H1 (cell line): ENCODE measurements at regions not wholly inside any gene's neighbourhood (a gene's known extent, or its start where the extent isn't known, plus 50 kb on each side); places are given as distances from the start of the nearest gene placed in this dataset.
A peak's percentile ranks its signal among the peaks of the same experiment; 100 is the strongest.

Experiments
- CTCF ChIA-PET: fragments of 300-600 bp; sonication (Branson Sonifier 250); formaldehyde crosslinking; loops from one replicate; lab custom pipeline; 2021; ENCODE audit not compliant: partially characterized antibody; lab: Charles Lee
- POLR2A ChIA-PET: fragments of 300-600 bp; sonication (Branson Sonifier 250); formaldehyde crosslinking; loops from one replicate; lab custom pipeline; 2021; ENCODE audit warnings: inconsistent platforms; ENCODE audit not compliant: partially characterized antibody; lab: Charles Lee
- DNase-seq, 2 experiments: peaks; one replicate each; pipeline versions ENCODE4 v3.0.0 to v3.0.0-alpha.2; 2010 to 2022; ENCODE audit warnings: low spot score in 2 of 2, low read depth in 1 of 2, mixed read lengths in 1 of 2
- FAIRE-seq: peaks from 2 replicates; lab custom pipeline; 2011; peaks lifted over from hg19 to GRCh38; lab: Jason Lieb, UNC
- H2AFZ ChIP-seq: 2 replicates; pipeline ENCODE4 v1.8.1; 2012; ENCODE audit warnings: low read length, inconsistent platforms
- H2AK5ac ChIP-seq: 2 replicates; pipeline ENCODE4 v1.6.1; 2013; ENCODE audit warnings: low read depth, low read length
- H2BK120ac ChIP-seq: replicated peaks from 2 replicates; pipeline ENCODE3; 2013; ENCODE audit warnings: low read depth, low read length, inconsistent platforms
- H2BK12ac ChIP-seq: 2 replicates; pipeline ENCODE4 v1.6.1; 2013; ENCODE audit warnings: low read depth, low read length
- H2BK15ac ChIP-seq: 2 replicates; pipeline ENCODE4 v1.6.1; 2013; ENCODE audit warnings: low read length
- H2BK20ac ChIP-seq: 2 replicates; pipeline ENCODE4 v1.6.1; 2013; ENCODE audit warnings: low read length
- H2BK5ac ChIP-seq: 2 replicates; pipeline ENCODE4 v1.6.1; 2013; ENCODE audit warnings: low read depth, low read length
- H3K14ac ChIP-seq: 2 replicates; pipeline ENCODE4 v1.6.1; 2013; ENCODE audit warnings: inconsistent platforms; ENCODE audit not compliant: insufficient read length
- H3K18ac ChIP-seq: 2 replicates; pipeline ENCODE4 v1.6.1; 2013; ENCODE audit warnings: low read length; ENCODE audit errors: extremely low read depth
- H3K23ac ChIP-seq: 2 replicates; pipeline ENCODE4 v1.6.1; 2013; ENCODE audit warnings: inconsistent platforms; ENCODE audit not compliant: insufficient read length
- H3K23me2 ChIP-seq: 2 replicates; pipeline ENCODE4 v1.6.1; 2013; ENCODE audit warnings: low read depth, low read length
- H3K27ac ChIP-seq: 2 replicates; pipeline ENCODE4 v1.6.1; 2011; ENCODE audit warnings: low read depth, low read length, inconsistent platforms
- H3K27me3 ChIP-seq, 4 experiments: replicated peaks in 1 of 4; 1 replicate in 1 of 4; 2 replicates in 3 of 4; pipeline versions ENCODE4 v1.6.1 to v1.8.1; 2011 to 2013; ENCODE audit warnings: low read length in 3 of 4, mild to moderate bottlenecking in 3 of 4, inconsistent platforms in 2 of 4, mixed read lengths in 2 of 4, moderate library complexity in 1 of 4; ENCODE audit not compliant: control insufficient read depth in 3 of 4, insufficient read depth in 3 of 4; ENCODE audit errors: extremely low read depth in 1 of 4
- H3K36me3 ChIP-seq, 4 experiments: 2 replicates each; pipeline versions ENCODE4 v1.6.1 to v1.8.1; 2011 to 2013; ENCODE audit warnings: mild to moderate bottlenecking in 4 of 4, low read length in 3 of 4, moderate library complexity in 2 of 4, control low read depth in 1 of 4, inconsistent platforms in 1 of 4; ENCODE audit not compliant: insufficient read depth in 4 of 4, control insufficient read depth in 2 of 4
- H3K4ac ChIP-seq: replicated peaks from 2 replicates; pipeline ENCODE3; 2013; ENCODE audit warnings: low read length, low read depth, mixed read lengths, inconsistent platforms; ENCODE audit not compliant: insufficient read length
- H3K4me1 ChIP-seq, 4 experiments: replicated peaks in 1 of 4; 1 replicate in 1 of 4; 2 replicates in 3 of 4; pipeline versions ENCODE4 v1.6.1 to v1.8.1; 2011 to 2013; ENCODE audit warnings: low read length in 3 of 4, inconsistent platforms in 2 of 4, mixed read lengths in 1 of 4; ENCODE audit not compliant: insufficient read depth in 4 of 4, control insufficient read depth in 3 of 4
- H3K4me2 ChIP-seq, 2 experiments: 2 replicates each; pipeline versions ENCODE4 v1.6.1 to v1.8.1; 2011 to 2013; ENCODE audit warnings: low read depth in 2 of 2, low read length in 2 of 2, control low read depth in 1 of 2, inconsistent platforms in 1 of 2, mild to moderate bottlenecking in 1 of 2; ENCODE audit not compliant: insufficient read depth in 1 of 2
- H3K4me3 ChIP-seq, 4 experiments: fragments of 200-600, 300-600 bp in 1 of 4; sonication (generic), shearing (Covaris generic), sonication (Bioruptor Twin) in 1 of 4; 2 replicates each; pipeline versions ENCODE4 v1.5.1 to v1.8.1; 2011 to 2016; ENCODE audit warnings: low read length in 4 of 4, low read depth in 3 of 4, control low read depth in 2 of 4, inconsistent platforms in 2 of 4, mild to moderate bottlenecking in 2 of 4, mixed read lengths in 1 of 4, moderate library complexity in 1 of 4; ENCODE audit not compliant: insufficient read depth in 2 of 4; ENCODE audit errors: extremely low read depth in 1 of 4
- H3K56ac ChIP-seq: replicated peaks from 2 replicates; pipeline ENCODE3; 2013; ENCODE audit warnings: low read depth, mild to moderate bottlenecking, mixed read lengths, low read length, inconsistent platforms; ENCODE audit not compliant: insufficient read length
- H3K79me1 ChIP-seq: 2 replicates; pipeline ENCODE4 v1.6.1; 2013; ENCODE audit warnings: low read depth, low read length, control low read depth
- H3K79me2 ChIP-seq, 2 experiments: 2 replicates each; pipeline versions ENCODE4 v1.6.1 to v1.8.1; 2012 to 2013; ENCODE audit warnings: low read length in 2 of 2, mild to moderate bottlenecking in 2 of 2, inconsistent platforms in 1 of 2; ENCODE audit not compliant: insufficient read depth in 2 of 2, control insufficient read depth in 1 of 2
- H3K9ac ChIP-seq, 4 experiments: replicated peaks in 1 of 4; 1 replicate in 1 of 4; 2 replicates in 3 of 4; pipeline versions ENCODE4 v1.6.1 to v1.8.1; 2011 to 2013; ENCODE audit warnings: low read depth in 3 of 4, low read length in 3 of 4, control low read depth in 2 of 4, mild to moderate bottlenecking in 2 of 4, moderate library complexity in 2 of 4, inconsistent platforms in 1 of 4; ENCODE audit errors: extremely low read depth in 1 of 4
- H3K9me3 ChIP-seq, 2 experiments: 2 replicates each; pipeline versions ENCODE4 v1.6.1 to v1.8.1; 2012 to 2013; ENCODE audit warnings: mild to moderate bottlenecking in 2 of 2, moderate library complexity in 2 of 2, control low read depth in 1 of 2, inconsistent platforms in 1 of 2, low read depth in 1 of 2, low read length in 1 of 2, mixed read lengths in 1 of 2; ENCODE audit not compliant: insufficient read depth in 2 of 2
- H4K20me1 ChIP-seq, 2 experiments: replicated peaks in 1 of 2; 2 replicates each; pipeline versions ENCODE3 to v1.8.1; 2011 to 2013; ENCODE audit warnings: inconsistent platforms in 2 of 2, low read length in 2 of 2, mild to moderate bottlenecking in 1 of 2; ENCODE audit not compliant: insufficient read depth in 2 of 2, control insufficient read depth in 1 of 2
- H4K5ac ChIP-seq: 2 replicates; pipeline ENCODE4 v1.6.1; 2013; ENCODE audit warnings: low read length, low read depth, mixed read lengths, inconsistent platforms; ENCODE audit not compliant: insufficient read length
- H4K8ac ChIP-seq: 2 replicates; pipeline ENCODE4 v1.8.0; 2013; ENCODE audit warnings: mild to moderate bottlenecking, moderate library complexity, low read length, inconsistent platforms; ENCODE audit not compliant: insufficient read depth; ENCODE audit errors: extremely low read depth
- H4K91ac ChIP-seq: replicated peaks from 2 replicates; pipeline ENCODE3; 2013; ENCODE audit warnings: low read length, mixed read lengths, inconsistent platforms; ENCODE audit not compliant: insufficient read length
- CBX8 ChIP-seq: fragments of 300-800, 300-1000 bp; sonication (generic); IDR thresholded peaks from 2 replicates; pipeline ENCODE4 v1.7.1; 2016; ENCODE audit warnings: low read depth, low read length, borderline replicate concordance
- FOSL1 ChIP-seq: IDR thresholded peaks from 2 replicates; pipeline ENCODE4 v1.6.1; 2011; ENCODE audit warnings: mild to moderate bottlenecking, low read depth, low read length, moderate library complexity; ENCODE audit not compliant: insufficient read depth
- KDM5A ChIP-seq: fragments of 200-600 bp; IDR thresholded peaks from 2 replicates; pipeline ENCODE4 v1.7.1; 2012; ENCODE audit warnings: mild to moderate bottlenecking, low read length, inconsistent platforms, mixed read lengths
- NANOG ChIP-seq: IDR thresholded peaks from 2 replicates; pipeline ENCODE4 v1.6.1; 2011; ENCODE audit warnings: low read length, low read depth, mild to moderate bottlenecking, inconsistent platforms; ENCODE audit not compliant: insufficient read depth, poor library complexity, severe bottlenecking
- POLR2A ChIP-seq, 2 experiments: IDR thresholded peaks; 1 replicate in 1 of 2; 2 replicates in 1 of 2; pipeline ENCODE4 v1.6.1; 2011; ENCODE audit warnings: low read depth in 2 of 2, low read length in 2 of 2, mild to moderate bottlenecking in 2 of 2; ENCODE audit errors: control extremely low read depth in 1 of 2
- SAP30 ChIP-seq: fragments of 300-600 bp; sonication (generic); IDR thresholded peaks from 2 replicates; pipeline ENCODE4 v1.7.1; 2012; ENCODE audit warnings: low read length, moderate library complexity, mild to moderate bottlenecking, inconsistent platforms; ENCODE audit not compliant: insufficient read depth, insufficient replicate concordance
- SP2 ChIP-seq: IDR thresholded peaks from 2 replicates; pipeline ENCODE4 v1.6.1; 2012; ENCODE audit warnings: mild to moderate bottlenecking, low read length, inconsistent platforms
- TEAD4 ChIP-seq: IDR thresholded peaks from 2 replicates; pipeline ENCODE4 v1.6.1; 2012; ENCODE audit warnings: low read depth, low read length, inconsistent platforms, mixed read lengths
- WGBS, 2 experiments: shearing (Covaris generic) in 1 of 2; methylation state at CpG; one replicate each; pipeline versions ENCODE4 v1.1.6 to v1.1.7; 2013 to 2015; ENCODE audit warnings: low lambda C conversion rate in 2 of 2, mixed read lengths in 2 of 2, inconsistent platforms in 1 of 2, low coverage in 1 of 2, missing lambda C conversion rate in 1 of 2; ENCODE audit not compliant: insufficient replicate concordance in 2 of 2, insufficient coverage in 1 of 2, insufficient read length in 1 of 2; ENCODE audit errors: extremely low coverage in 1 of 2, missing lambda C conversion rate in 1 of 2; 5-methylcytosine and 5-hydroxymethylcytosine counted together
- TF ChIP-seq, protein P1 (sequence below): IDR thresholded peaks from 2 replicates; pipeline ENCODE4 v1.6.1; 2012; ENCODE audit warnings: inconsistent platforms
- TF ChIP-seq, protein P2 (sequence below): IDR thresholded peaks from 2 replicates; pipeline ENCODE4 v1.6.1; 2012; ENCODE audit warnings: low read length, inconsistent platforms

DNA sequence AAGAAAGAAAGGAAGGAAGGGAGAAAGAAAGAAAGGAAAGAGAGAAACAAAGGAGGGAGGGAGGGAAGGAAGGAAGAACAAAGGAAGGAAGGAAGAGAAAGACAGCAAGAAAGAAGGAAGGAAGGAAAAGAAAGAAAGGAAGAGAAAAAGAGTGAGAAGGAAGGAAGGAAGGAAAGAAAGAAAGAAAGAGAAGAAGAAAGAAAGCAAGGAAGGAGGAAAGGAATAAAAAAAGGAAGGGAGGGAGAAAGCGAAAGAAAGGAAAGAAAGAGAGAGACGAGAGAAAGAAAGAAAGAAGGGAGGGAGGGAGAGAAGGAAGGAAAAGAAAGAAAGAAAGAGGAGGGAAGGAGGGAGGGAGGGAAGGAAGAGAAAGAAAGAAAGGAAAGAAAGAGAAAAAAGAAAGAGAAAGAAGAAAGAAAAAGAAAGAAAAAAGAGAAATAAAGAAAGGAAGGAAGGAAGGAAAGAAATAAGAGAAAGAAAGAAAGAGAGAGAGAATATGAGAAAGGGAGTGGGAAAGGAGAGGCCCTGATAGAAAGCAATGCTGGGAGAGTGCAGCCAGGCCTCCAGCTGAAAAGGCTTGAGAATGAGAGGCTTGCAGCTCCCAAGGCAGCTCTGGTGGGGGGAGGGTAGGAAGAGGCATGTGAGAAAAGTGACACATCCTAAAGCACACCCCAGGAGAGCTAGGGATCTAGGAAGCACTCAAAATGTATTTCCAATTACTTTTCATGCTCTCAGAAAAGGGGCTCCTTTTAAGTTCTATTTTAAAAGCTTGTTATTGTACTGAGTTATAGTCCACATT, 134.0 kb upstream of the ZIC3 start:
- Histone ChIP-seq H3K79me1 (no peaks in the 10 kb centered on the region), H2AFZ (no peak overlapping the region), H3K56ac (no peak overlapping the region), H3K9ac (no peak overlapping the region), H3K23ac (no peak overlapping the region), H3K4me1 (peaks cover 0 to 2% (median 0%) of the 10 kb centered on the region in 4 experiments; a peak in 2 of 7 replicates), H4K91ac (no peak overlapping the region), H3K18ac (no peak overlapping the region), H3K79me2 (no peaks in the 10 kb centered on the region), H4K5ac (no peak overlapping the region), H3K4ac (no peak overlapping the region), H3K14ac (no peak overlapping the region), H2AK5ac (no peak overlapping the region), H4K20me1 (no peaks in the 10 kb centered on the region), H2BK5ac (no peak overlapping the region), H3K27ac (no peak overlapping the region), H3K23me2 (peaks cover 7% of the 10 kb centered on the region; the same call in 1 of the 2 replicates), H3K4me2 (peak overlapping the region; percentile 4 to 85; a peak in 1 of 4 replicates), H3K9me3 (no peaks in the 10 kb centered on the region), H3K27me3 (peaks cover 0 to 12% (median 4%) of the 10 kb centered on the region in 4 experiments; a peak in 5 of 7 replicates), H2BK20ac (no peak overlapping the region), H2BK12ac (no peak overlapping the region), H3K4me3 (0 out of 8 replicates have a peak overlapping the region, but pooled peaks of 1 of the 4 experiments have one; percentile 15), H3K36me3 (no peaks in the 10 kb centered on the region), H2BK15ac (no peak overlapping the region), H2BK120ac (no peak overlapping the region), H4K8ac (no peak overlapping the region)
- 32% methylated on average over 2 of the region's 2 CpGs; no CpG with 5 or more reads in 1 of the 2 experiments for WGBS, 2 experiments
- POLR2A ChIA-PET: interaction anchor here (0.8 to 2.3 kb wide), 3 partner anchors 117 to 143 kb away, joined by 3 to 7 read pairs (median 6); partner anchors contain the start of gene ZIC3
- CTCF ChIA-PET: interaction anchor here (0.5 to 5.1 kb wide), 25 partner anchors 10 to 594 kb away, joined by 3 to 40 read pairs (median 4); no protein-coding TSS in a partner anchor
- FAIRE-seq: peak; percentile 85
- no peak for DNase-seq
- TF ChIP-seq KDM5A: no peak
- no peak for TF ChIP-seq NANOG
- TF ChIP-seq, protein P1, sequence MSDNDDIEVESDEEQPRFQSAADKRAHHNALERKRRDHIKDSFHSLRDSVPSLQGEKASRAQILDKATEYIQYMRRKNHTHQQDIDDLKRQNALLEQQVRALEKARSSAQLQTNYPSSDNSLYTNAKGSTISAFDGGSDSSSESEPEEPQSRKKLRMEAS: peak; percentile 9; the same call in 1 of the 2 replicates
- TF ChIP-seq, protein P2, sequence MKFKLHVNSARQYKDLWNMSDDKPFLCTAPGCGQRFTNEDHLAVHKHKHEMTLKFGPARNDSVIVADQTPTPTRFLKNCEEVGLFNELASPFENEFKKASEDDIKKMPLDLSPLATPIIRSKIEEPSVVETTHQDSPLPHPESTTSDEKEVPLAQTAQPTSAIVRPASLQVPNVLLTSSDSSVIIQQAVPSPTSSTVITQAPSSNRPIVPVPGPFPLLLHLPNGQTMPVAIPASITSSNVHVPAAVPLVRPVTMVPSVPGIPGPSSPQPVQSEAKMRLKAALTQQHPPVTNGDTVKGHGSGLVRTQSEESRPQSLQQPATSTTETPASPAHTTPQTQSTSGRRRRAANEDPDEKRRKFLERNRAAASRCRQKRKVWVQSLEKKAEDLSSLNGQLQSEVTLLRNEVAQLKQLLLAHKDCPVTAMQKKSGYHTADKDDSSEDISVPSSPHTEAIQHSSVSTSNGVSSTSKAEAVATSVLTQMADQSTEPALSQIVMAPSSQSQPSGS: no peak
- TF ChIP-seq FOSL1: no peak
- no peak for TF ChIP-seq SAP30
- no peak for TF ChIP-seq CBX8
- TF ChIP-seq SP2: no peak
- no peak for TF ChIP-seq POLR2A (IDR thresholded peaks at IDR 0.05; ENCODE audit: control extremely low read depth in 1 of 2, low read depth in 2 of 2, low read length in 2 of 2)
- no peak for TF ChIP-seq TEAD4
